Loucy (cell line): ENCODE measurements at regions not wholly inside any gene's neighbourhood (a gene's known extent, or its start where the extent isn't known, plus 50 kb on each side); places are given as distances from the start of the nearest gene placed in this dataset.

Source experiments
- H2AFZ ChIP-seq: fragments of 200-600 bp; sonication (generic); 2 replicates; pipeline ENCODE4 v1.6.0; 2016; ENCODE audit warnings: antibody characterized with exemption, mild to moderate bottlenecking, low read length, moderate library complexity
- H3F3A ChIP-seq: fragments of 200-600 bp; 2 replicates; pipeline ENCODE4 v1.6.0; 2016; ENCODE audit warnings: antibody characterized with exemption, low read depth, mild to moderate bottlenecking
- H3K27me3 ChIP-seq: fragments of 200-600 bp; sonication (generic); 2 replicates; pipeline ENCODE4 v1.6.1; 2014; ENCODE audit warnings: low read length, mild to moderate bottlenecking; ENCODE audit not compliant: insufficient read depth, poor library complexity, severe bottlenecking
- H3K36me3 ChIP-seq: fragments of 200-600 bp; sonication (generic); 2 replicates; pipeline ENCODE4 v1.6.1; 2016; ENCODE audit warnings: low read length; ENCODE audit not compliant: insufficient read depth
- H3K4me1 ChIP-seq: fragments of 200-600 bp; sonication (generic); 2 replicates; pipeline ENCODE4 v1.5.1; 2014; ENCODE audit warnings: low read length, mild to moderate bottlenecking; ENCODE audit not compliant: insufficient read depth, poor library complexity, severe bottlenecking
- H3K4me2 ChIP-seq: fragments of 200-600 bp; sonication (generic); 2 replicates; pipeline ENCODE4 v1.6.0; 2014; ENCODE audit warnings: antibody characterized with exemption, low read length, low read depth, mild to moderate bottlenecking; ENCODE audit not compliant: poor library complexity, severe bottlenecking
- H3K4me3 ChIP-seq: fragments of 200-600 bp; sonication (generic); 2 replicates; pipeline ENCODE4 v1.5.1; 2014; ENCODE audit warnings: low read length, mild to moderate bottlenecking, mixed read lengths; ENCODE audit not compliant: poor library complexity, severe bottlenecking
- H3K79me2 ChIP-seq: fragments of 200-600 bp; sonication (generic); 2 replicates; pipeline ENCODE4 v1.6.1; 2014; ENCODE audit warnings: low read length; ENCODE audit not compliant: insufficient read depth
- H3K9ac ChIP-seq: fragments of 200-600 bp; sonication (generic); 2 replicates; pipeline ENCODE4 v1.6.0; 2014; ENCODE audit warnings: mild to moderate bottlenecking, low read depth, low read length, moderate library complexity; ENCODE audit not compliant: poor library complexity, severe bottlenecking
- H3K9me2 ChIP-seq: fragments of 200-600 bp; sonication (generic); replicated peaks from 2 replicates; pipeline ENCODE4 v1.6.1; 2016; ENCODE audit warnings: low read depth, low read length, mixed read lengths
- H3K9me3 ChIP-seq: fragments of 200-600 bp; sonication (generic); 2 replicates; pipeline ENCODE4 v1.6.1; 2014; ENCODE audit warnings: mild to moderate bottlenecking, antibody characterized with exemption, low read length, low read depth; ENCODE audit not compliant: insufficient read depth
- H4K20me1 ChIP-seq: fragments of 200-600 bp; sonication (generic); 2 replicates; pipeline ENCODE4 v1.6.0; 2014; ENCODE audit warnings: antibody characterized with exemption, low read length, mild to moderate bottlenecking; ENCODE audit not compliant: insufficient read depth, poor library complexity, severe bottlenecking
- EZH2phosphoT487 ChIP-seq: fragments of 200-600 bp; IDR thresholded peaks from 2 replicates; pipeline ENCODE4 v1.6.1; 2018; ENCODE audit warnings: antibody characterized with exemption, mild to moderate bottlenecking, moderate library complexity, borderline replicate concordance
- TF ChIP-seq, protein P1 (sequence below): fragments of 200-600 bp; sonication (generic); conservative IDR thresholded peaks from 2 replicates; pipeline ENCODE4 v1.5.1; 2014; ENCODE audit warnings: mild to moderate bottlenecking, antibody characterized with exemption, low read length

DNA sequence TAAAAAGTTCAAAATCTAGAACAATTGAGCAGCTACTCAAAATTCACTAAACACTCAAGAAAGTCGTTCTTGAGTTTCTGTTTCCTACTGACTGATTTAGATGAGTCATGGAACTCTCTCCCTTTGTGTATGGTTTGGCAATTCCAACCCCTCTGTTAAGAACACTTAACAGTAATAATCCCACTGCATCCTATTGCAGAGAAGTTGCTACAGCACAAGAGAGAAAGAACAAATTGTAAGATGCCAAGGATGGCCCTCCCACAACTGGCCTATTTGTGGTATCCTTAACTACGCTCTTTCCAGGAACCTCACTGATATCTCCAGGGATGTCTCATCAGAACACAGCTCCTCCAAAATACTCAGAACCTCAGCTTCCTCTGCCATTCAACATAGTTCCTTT lies 701.8 kb upstream of the TENM3 start:
- no peaks in the 10 kb centered on the region for H3F3A ChIP-seq
- H3K9me2 ChIP-seq: no peaks in the 10 kb centered on the region
- no peak overlapping the region for H2AFZ ChIP-seq
- H3K4me3 ChIP-seq: no peak overlapping the region
- H3K9ac ChIP-seq: no peak overlapping the region
- no peaks in the 10 kb centered on the region for H3K79me2 ChIP-seq
- no peaks in the 10 kb centered on the region for H4K20me1 ChIP-seq
- no peaks in the 10 kb centered on the region for H3K27me3 ChIP-seq
- TF ChIP-seq, protein P1, sequence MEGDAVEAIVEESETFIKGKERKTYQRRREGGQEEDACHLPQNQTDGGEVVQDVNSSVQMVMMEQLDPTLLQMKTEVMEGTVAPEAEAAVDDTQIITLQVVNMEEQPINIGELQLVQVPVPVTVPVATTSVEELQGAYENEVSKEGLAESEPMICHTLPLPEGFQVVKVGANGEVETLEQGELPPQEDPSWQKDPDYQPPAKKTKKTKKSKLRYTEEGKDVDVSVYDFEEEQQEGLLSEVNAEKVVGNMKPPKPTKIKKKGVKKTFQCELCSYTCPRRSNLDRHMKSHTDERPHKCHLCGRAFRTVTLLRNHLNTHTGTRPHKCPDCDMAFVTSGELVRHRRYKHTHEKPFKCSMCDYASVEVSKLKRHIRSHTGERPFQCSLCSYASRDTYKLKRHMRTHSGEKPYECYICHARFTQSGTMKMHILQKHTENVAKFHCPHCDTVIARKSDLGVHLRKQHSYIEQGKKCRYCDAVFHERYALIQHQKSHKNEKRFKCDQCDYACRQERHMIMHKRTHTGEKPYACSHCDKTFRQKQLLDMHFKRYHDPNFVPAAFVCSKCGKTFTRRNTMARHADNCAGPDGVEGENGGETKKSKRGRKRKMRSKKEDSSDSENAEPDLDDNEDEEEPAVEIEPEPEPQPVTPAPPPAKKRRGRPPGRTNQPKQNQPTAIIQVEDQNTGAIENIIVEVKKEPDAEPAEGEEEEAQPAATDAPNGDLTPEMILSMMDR: no peak
- no peak for TF ChIP-seq EZH2phosphoT487
- no peak overlapping the region for H3K4me2 ChIP-seq
- no peaks in the 10 kb centered on the region for H3K36me3 ChIP-seq
- H3K9me3 ChIP-seq: no peaks in the 10 kb centered on the region
- H3K4me1 ChIP-seq: no peaks in the 10 kb centered on the region

- Histone ChIP-seq H3K9ac (no peak overlapping the region), H3K9me2 (no peaks in the 10 kb centered on the region), H3F3A (no peaks in the 10 kb centered on the region), H3K27me3 (no peaks in the 10 kb centered on the region), H3K4me1 (no peaks in the 10 kb centered on the region), H2AFZ (no peak overlapping the region), H3K36me3 (no peaks in the 10 kb centered on the region), H3K4me3 (no peak overlapping the region), H3K4me2 (no peak overlapping the region), H4K20me1 (no peaks in the 10 kb centered on the region), H3K9me3 (no peaks in the 10 kb centered on the region; the same call in 1 of the 2 replicates), H3K79me2 (no peaks in the 10 kb centered on the region)
- TF ChIP-seq, protein P1: no peak
- TF ChIP-seq EZH2phosphoT487: no peak
These were observed 694.2 kb upstream of the TENM3 start for GRCh38 chr4:181548873-181549575.

- Histone ChIP-seq H3K9me2 (no peaks in the 10 kb centered on the region), H2AFZ (no peak overlapping the region), H3K4me1 (no peaks in the 10 kb centered on the region), H3K9ac (no peak overlapping the region), H3K79me2 (no peaks in the 10 kb centered on the region), H3K36me3 (no peaks in the 10 kb centered on the region), H3K27me3 (no peaks in the 10 kb centered on the region), H4K20me1 (no peaks in the 10 kb centered on the region), H3K4me2 (no peak overlapping the region), H3K4me3 (no peak overlapping the region), H3F3A (no peaks in the 10 kb centered on the region), H3K9me3 (no peaks in the 10 kb centered on the region; the same call in 1 of the 2 replicates)
- TF ChIP-seq, protein P1: no peak
- no peak for TF ChIP-seq EZH2phosphoT487
These were observed 693.5 kb upstream of the TENM3 start for GRCh38 chr4:181549576-181550188.
